A172 (cell line): ENCODE measurements at regions not wholly inside any gene's neighbourhood (a gene's known extent, or its start where the extent isn't known, plus 50 kb on each side); places are given as distances from the start of the nearest gene placed in this dataset.

ENCODE experiments used
- DNase-seq: peaks from one replicate; pipeline ENCODE4 v3.0.0-alpha.2; 2015; ENCODE audit warnings: low spot score

GRCh38 chr10:117635826-117636225, 93.3 kb downstream of the EMX2 start:
- DNase-seq, result no peak

- DNase-seq, result no peak
These were observed 95.7 kb downstream of the EMX2 start for GRCh38 chr10:117638200-117638599.

- DNase-seq, result no peak
These were observed 96.2 kb downstream of the EMX2 start for GRCh38 chr10:117638664-117639200.

GRCh38 chr10:117640406-117640805, 97.9 kb downstream of the EMX2 start:
- no peak for DNase-seq

- no peak for DNase-seq
These were observed 104.2 kb downstream of the EMX2 start for GRCh38 chr10:117646718-117647117.

GRCh38 chr10:117647306-117647705, 104.8 kb downstream of the EMX2 start:
- peak; percentile 50 for DNase-seq

- DNase-seq, result no peak
These were observed 108.6 kb downstream of the EMX2 start for GRCh38 chr10:117651121-117651520.

- no peak for DNase-seq
These were observed 110.0 kb downstream of the EMX2 start for GRCh38 chr10:117652228-117653169.

- DNase-seq, result peak; percentile 97
These were observed 110.6 kb downstream of the EMX2 start for GRCh38 chr10:117653170-117653515.

- DNase-seq, result no peak
These were observed 111.6 kb downstream of the EMX2 start for GRCh38 chr10:117654105-117654504.

GRCh38 chr10:117656385-117657367, 114.1 kb downstream of the EMX2 start:
- DNase-seq, result no peak

- DNase-seq, result no peak
These were observed 118.8 kb downstream of the EMX2 start for GRCh38 chr10:117661316-117661715.

- DNase-seq, result no peak
These were observed 119.6 kb downstream of the EMX2 start for GRCh38 chr10:117662126-117662525.

GRCh38 chr10:117662751-117663540, 120.4 kb downstream of the EMX2 start:
- no peak for DNase-seq

- DNase-seq, result peak; percentile 53
These were observed 121.2 kb downstream of the EMX2 start for GRCh38 chr10:117663750-117664149.

GRCh38 chr10:117664288-117664687, 121.7 kb downstream of the EMX2 start:
- DNase-seq, result no peak

GRCh38 chr10:117666166-117666565, 123.6 kb downstream of the EMX2 start:
- DNase-seq, result no peak

- DNase-seq, result no peak
These were observed 124.4 kb downstream of the EMX2 start for GRCh38 chr10:117666965-117667364.

GRCh38 chr10:117667831-117668230, 125.3 kb downstream of the EMX2 start:
- no peak for DNase-seq

GRCh38 chr10:117668327-117669008, 125.9 kb downstream of the EMX2 start:
- DNase-seq, result no peak

GRCh38 chr10:117669122-117669521, 126.6 kb downstream of the EMX2 start:
- DNase-seq, result no peak
